HG02973 (cell line): ENCODE measurements at regions not wholly inside any gene's neighbourhood (a gene's known extent, or its start where the extent isn't known, plus 50 kb on each side); places are given as distances from the start of the nearest gene placed in this dataset.

ENCODE experiments used
- ATAC-seq: cut with Tn5 transposase; IDR thresholded peaks from one replicate; pipeline ENCODE4 v1.9.1; 2021; ENCODE audit warnings: moderate library complexity; ENCODE audit not compliant: unreplicated experiment

GRCh38 chrY:8656101-8656500 lies 681.2 kb upstream of the TSPY4 start:
- no peak for ATAC-seq

GRCh38 chrY:8656515-8656914 lies 680.7 kb upstream of the TSPY4 start:
- ATAC-seq, result no peak

GRCh38 chrY:8659721-8660120 lies 677.5 kb upstream of the TSPY4 start:
- ATAC-seq, result no peak

GRCh38 chrY:8673896-8674295 lies 663.4 kb upstream of the TSPY4 start:
- no peak for ATAC-seq

GRCh38 chrY:8677336-8677935 lies 659.8 kb upstream of the TSPY4 start:
- no peak for ATAC-seq

GRCh38 chrY:8687154-8687553 lies 650.1 kb upstream of the TSPY4 start:
- ATAC-seq, result no peak

GRCh38 chrY:8690901-8691685 lies 646.2 kb upstream of the TSPY4 start:
- ATAC-seq, result no peak

GRCh38 chrY:8698571-8698970 lies 638.7 kb upstream of the TSPY4 start:
- no peak for ATAC-seq

GRCh38 chrY:8705636-8706300 lies 631.5 kb upstream of the TSPY4 start:
- ATAC-seq, result no peak

- ATAC-seq, result no peak
Observed at GRCh38 chrY:8712296-8712695, 625.0 kb upstream of the TSPY4 start.

- no peak for ATAC-seq
Observed at GRCh38 chrY:8715226-8715625, 622.0 kb upstream of the TSPY4 start.

GRCh38 chrY:8726616-8727015 lies 610.6 kb upstream of the TSPY4 start:
- no peak for ATAC-seq

GRCh38 chrY:8729971-8730370 lies 607.3 kb upstream of the TSPY4 start:
- ATAC-seq, result no peak

- no peak for ATAC-seq
Observed at GRCh38 chrY:8741343-8742069, 595.8 kb upstream of the TSPY4 start.

GRCh38 chrY:8764184-8764583 lies 573.1 kb upstream of the TSPY4 start:
- no peak for ATAC-seq

- no peak for ATAC-seq
Observed at GRCh38 chrY:8781184-8781890, 555.9 kb upstream of the TSPY4 start.

- ATAC-seq, result no peak
Observed at GRCh38 chrY:8794561-8794960, 542.7 kb upstream of the TSPY4 start.

GRCh38 chrY:8804317-8804716 lies 532.9 kb upstream of the TSPY4 start:
- ATAC-seq, result no peak

- ATAC-seq, result no peak
Observed at GRCh38 chrY:8807648-8808408, 529.4 kb upstream of the TSPY4 start.

GRCh38 chrY:8808611-8809010 lies 528.7 kb upstream of the TSPY4 start:
- ATAC-seq, result no peak
